Activated CD4-positive, alpha-beta T cell treated with anti-CD3 and anti-CD28 coated beads, Interleukin-2, amount 10 ng/mL, durations not matched to agents 7 days and 5 days (primary cell): ENCODE measurements at regions not wholly inside any gene's neighbourhood (a gene's known extent, or its start where the extent isn't known, plus 50 kb on each side); places are given as distances from the start of the nearest gene placed in this dataset.

ENCODE experiments used
- CTCF ChIA-PET: fragments of 350-600 bp; sonication (Branson Sonifier 250); formaldehyde crosslinking; loops from one replicate; lab custom pipeline; 2021; ENCODE audit warnings: antibody characterized with exemption; lab: Charles Lee
- POLR2A ChIA-PET: fragments of 350-600 bp; sonication (Branson Sonifier 250); formaldehyde crosslinking; loops from one replicate; lab custom pipeline; 2021; ENCODE audit warnings: antibody characterized with exemption; lab: Charles Lee
- DNase-seq: peaks from one replicate; pipeline ENCODE4 v3.0.0-alpha.2; 2020
- H3K27ac Mint-ChIP-seq: one replicate; pipeline ENCODE4 v1.8.0; 2021; ENCODE audit warnings: mild to moderate bottlenecking, moderate library complexity, mixed read lengths
- H3K27me3 Mint-ChIP-seq: one replicate; pipeline ENCODE4 v1.8.0; 2021; ENCODE audit warnings: mixed read lengths
- H3K36me3 Mint-ChIP-seq: one replicate; pipeline ENCODE4 v1.8.0; 2021; ENCODE audit warnings: low read depth, mixed read lengths
- H3K4me1 Mint-ChIP-seq: one replicate; pipeline ENCODE4 v1.8.0; 2021; ENCODE audit warnings: mixed read lengths
- H3K4me3 Mint-ChIP-seq: one replicate; pipeline ENCODE4 v1.8.0; 2021; ENCODE audit warnings: mild to moderate bottlenecking, moderate library complexity, mixed read lengths
- H3K9me3 Mint-ChIP-seq: one replicate; pipeline ENCODE4 v1.8.0; 2021; ENCODE audit warnings: mixed read lengths

DNA sequence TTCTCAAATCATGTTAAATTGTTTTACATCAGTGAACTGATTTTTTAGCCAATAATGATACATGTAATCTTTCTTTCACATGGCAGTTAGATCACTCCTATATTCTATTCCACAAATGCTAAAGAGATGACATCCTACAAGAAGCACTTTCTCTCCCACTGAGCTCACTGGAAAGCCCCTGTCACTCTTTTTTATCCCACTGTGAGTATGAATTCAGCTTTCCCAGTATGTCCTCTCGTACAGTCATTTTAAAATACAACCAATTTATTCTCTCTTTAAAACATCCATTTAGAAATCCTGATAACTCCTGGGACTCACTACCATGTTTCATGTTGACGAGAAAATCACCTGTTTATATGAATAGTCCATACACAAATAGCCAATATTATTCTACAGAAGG lies 599.9 kb downstream of the SEMA5A start:
- ChIA-PET POLR2A (no interaction called here), CTCF (no interaction called here)
- Mint-ChIP-seq H3K27ac (no peak overlapping the region), H3K36me3 (no peaks in the 10 kb centered on the region), H3K9me3 (peaks cover 11% of the 10 kb centered on the region), H3K4me1 (no peaks in the 10 kb centered on the region), H3K27me3 (no peaks in the 10 kb centered on the region), H3K4me3 (no peak overlapping the region)
- DNase-seq, result no peak

DNA sequence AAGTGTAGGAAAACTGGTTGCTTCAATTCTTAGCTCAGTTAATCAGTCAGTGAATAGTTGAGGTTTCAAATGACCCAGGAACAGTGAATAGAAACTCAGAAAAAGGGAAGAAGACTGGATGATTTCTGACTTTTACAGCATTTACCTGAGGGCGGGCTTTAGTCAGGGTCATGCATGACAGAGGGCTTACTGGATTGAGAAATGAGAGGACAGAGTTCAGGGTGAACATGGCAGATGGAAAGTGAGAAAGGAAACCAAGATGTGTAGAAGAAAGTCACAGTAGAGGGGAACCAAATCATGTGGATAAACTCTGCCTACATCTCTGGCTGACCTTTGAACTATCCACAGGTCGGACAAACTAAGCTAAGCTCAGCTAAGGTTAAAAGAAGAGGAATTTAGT lies 596.0 kb downstream of the SEMA5A start:
- H3K27me3 Mint-ChIP-seq, result no peaks in the 10 kb centered on the region
- ChIA-PET POLR2A (no interaction called here), CTCF (no interaction called here)
- no peaks in the 10 kb centered on the region for H3K4me1 Mint-ChIP-seq
- DNase-seq, result no peak
- no peak overlapping the region for H3K27ac Mint-ChIP-seq
- H3K36me3 Mint-ChIP-seq, result no peaks in the 10 kb centered on the region
- H3K9me3 Mint-ChIP-seq, result peaks cover 5% of the 10 kb centered on the region
- H3K4me3 Mint-ChIP-seq, result no peak overlapping the region

- Mint-ChIP-seq H3K4me1 (no peaks in the 10 kb centered on the region), H3K27ac (no peak overlapping the region), H3K36me3 (no peaks in the 10 kb centered on the region), H3K4me3 (no peak overlapping the region), H3K27me3 (no peaks in the 10 kb centered on the region), H3K9me3 (peaks cover 8% of the 10 kb centered on the region)
- DNase-seq, result no peak
- CTCF ChIA-PET, result no interaction called here
- POLR2A ChIA-PET, result no interaction called here
Measured at GRCh38 chr5:8952147-8952546, 593.7 kb downstream of the SEMA5A start.

GRCh38 chr5:8953016-8953415 lies 592.9 kb downstream of the SEMA5A start:
- no peaks in the 10 kb centered on the region for H3K27me3 Mint-ChIP-seq
- no peaks in the 10 kb centered on the region for H3K36me3 Mint-ChIP-seq
- DNase-seq, result no peak
- peaks cover 8% of the 10 kb centered on the region for H3K9me3 Mint-ChIP-seq
- ChIA-PET POLR2A (no interaction called here), CTCF (interaction anchor here (1.0 kb wide), 1 partner anchor 9 kb away, joined by 4 read pairs; no protein-coding TSS in a partner anchor)
- no peak overlapping the region for H3K4me3 Mint-ChIP-seq
- H3K4me1 Mint-ChIP-seq, result no peaks in the 10 kb centered on the region
- no peak overlapping the region for H3K27ac Mint-ChIP-seq

- H3K27ac Mint-ChIP-seq, result no peak overlapping the region
- H3K36me3 Mint-ChIP-seq, result no peaks in the 10 kb centered on the region
- no peak overlapping the region for H3K4me3 Mint-ChIP-seq
- H3K9me3 Mint-ChIP-seq, result peaks cover 8% of the 10 kb centered on the region
- ChIA-PET POLR2A (no interaction called here), CTCF (interaction anchor here (1.0 kb wide), 1 partner anchor 8 kb away, joined by 4 read pairs; no protein-coding TSS in a partner anchor)
- DNase-seq, result no peak
- H3K27me3 Mint-ChIP-seq, result no peaks in the 10 kb centered on the region
- H3K4me1 Mint-ChIP-seq, result no peaks in the 10 kb centered on the region
Measured at GRCh38 chr5:8953911-8954438, 591.9 kb downstream of the SEMA5A start.

- Mint-ChIP-seq H3K4me3 (no peak overlapping the region), H3K27ac (no peak overlapping the region), H3K4me1 (no peaks in the 10 kb centered on the region), H3K27me3 (no peaks in the 10 kb centered on the region), H3K36me3 (no peaks in the 10 kb centered on the region), H3K9me3 (peaks cover 6% of the 10 kb centered on the region)
- POLR2A ChIA-PET, result no interaction called here
- DNase-seq, result no peak
- CTCF ChIA-PET, result no interaction called here
Measured at GRCh38 chr5:8954801-8955200, 591.1 kb downstream of the SEMA5A start.

DNA sequence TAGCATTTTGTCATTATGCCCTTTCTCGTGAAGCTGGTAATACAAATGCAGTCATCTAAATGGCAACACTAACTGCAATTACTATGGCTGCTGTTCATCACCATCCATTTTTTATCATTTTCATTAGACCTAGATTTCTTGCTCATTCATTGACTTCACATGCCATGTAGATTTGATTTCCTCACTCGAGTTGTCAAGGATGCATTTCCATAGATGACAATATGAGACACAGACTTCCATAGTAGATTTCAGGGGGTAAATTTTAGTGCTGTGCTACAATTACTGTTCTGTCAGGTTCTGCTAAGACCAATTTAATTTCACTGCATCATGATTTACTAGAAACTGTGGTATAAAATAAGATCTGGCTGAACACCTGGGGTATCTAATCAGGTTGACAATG lies 589.2 kb downstream of the SEMA5A start:
- Mint-ChIP-seq H3K4me3 (no peak overlapping the region), H3K36me3 (no peaks in the 10 kb centered on the region), H3K27me3 (no peaks in the 10 kb centered on the region), H3K4me1 (no peaks in the 10 kb centered on the region), H3K27ac (no peak overlapping the region), H3K9me3 (peaks cover 3% of the 10 kb centered on the region)
- POLR2A ChIA-PET, result no interaction called here
- DNase-seq, result no peak
- CTCF ChIA-PET, result no interaction called here

GRCh38 chr5:8958602-8959001 lies 587.3 kb downstream of the SEMA5A start:
- no peaks in the 10 kb centered on the region for H3K27me3 Mint-ChIP-seq
- ChIA-PET CTCF (no interaction called here), POLR2A (no interaction called here)
- peaks cover 3% of the 10 kb centered on the region for H3K9me3 Mint-ChIP-seq
- H3K4me1 Mint-ChIP-seq, result no peaks in the 10 kb centered on the region
- H3K36me3 Mint-ChIP-seq, result no peaks in the 10 kb centered on the region
- H3K4me3 Mint-ChIP-seq, result no peak overlapping the region
- H3K27ac Mint-ChIP-seq, result no peak overlapping the region
- DNase-seq, result no peak

DNA sequence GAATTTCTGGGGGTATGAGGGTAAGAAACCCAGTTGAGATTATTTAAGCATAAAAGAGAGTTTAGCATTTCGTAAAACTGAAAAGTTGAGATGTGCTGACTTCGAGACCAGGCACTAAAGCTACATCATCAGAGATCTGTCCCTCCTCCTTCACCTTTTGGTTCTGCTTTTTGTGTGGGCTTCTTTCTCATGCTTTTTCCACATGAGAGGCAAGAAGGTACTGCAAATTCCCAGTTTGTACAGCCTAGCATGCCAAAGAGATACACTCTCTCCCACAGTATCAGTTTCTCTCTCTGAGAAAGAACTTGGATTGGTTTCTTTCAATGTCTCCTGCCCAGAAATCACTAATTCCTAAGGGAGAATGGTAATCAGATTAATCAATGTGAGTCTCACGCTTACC lies 584.7 kb downstream of the SEMA5A start:
- H3K9me3 Mint-ChIP-seq, result peaks cover 4% of the 10 kb centered on the region
- H3K36me3 Mint-ChIP-seq, result no peaks in the 10 kb centered on the region

DNA sequence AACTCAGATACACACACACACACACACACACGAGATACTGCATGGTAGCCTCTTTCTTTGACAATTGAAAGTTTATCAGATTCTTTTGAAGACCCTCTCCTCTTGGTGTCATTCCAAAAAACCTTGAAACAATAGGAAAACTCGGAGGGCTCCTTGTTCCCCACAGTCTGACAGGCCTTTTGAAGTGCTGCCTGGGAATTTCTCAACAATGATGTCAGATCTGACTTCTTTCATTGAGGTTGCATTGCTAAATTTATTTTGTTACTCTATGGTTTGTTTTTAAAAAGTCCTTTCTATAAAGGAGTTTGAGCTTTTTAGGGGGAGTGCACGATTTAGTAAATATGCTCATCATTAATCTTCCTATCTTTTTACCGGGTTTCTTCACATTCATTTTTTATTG lies 583.9 kb downstream of the SEMA5A start:
- Mint-ChIP-seq H3K36me3 (no peaks in the 10 kb centered on the region), H3K4me3 (no peak overlapping the region), H3K27me3 (no peaks in the 10 kb centered on the region), H3K4me1 (no peaks in the 10 kb centered on the region), H3K9me3 (peaks cover 4% of the 10 kb centered on the region), H3K27ac (no peak overlapping the region)
- DNase-seq, result no peak
- ChIA-PET POLR2A (no interaction called here), CTCF (interaction anchor here (1.5 kb wide), 1 partner anchor 9 kb away, joined by 4 read pairs; no protein-coding TSS in a partner anchor)

More for the DNA sequence above, 584.7 kb downstream of the SEMA5A start:
- no peak for DNase-seq
- Mint-ChIP-seq H3K27me3 (no peaks in the 10 kb centered on the region), H3K4me1 (no peaks in the 10 kb centered on the region), H3K4me3 (no peak overlapping the region), H3K27ac (no peak overlapping the region)
- POLR2A ChIA-PET, result no interaction called here
- CTCF ChIA-PET, result interaction anchor here (1.5 kb wide), 1 partner anchor 8 kb away, joined by 4 read pairs; no protein-coding TSS in a partner anchor

DNA sequence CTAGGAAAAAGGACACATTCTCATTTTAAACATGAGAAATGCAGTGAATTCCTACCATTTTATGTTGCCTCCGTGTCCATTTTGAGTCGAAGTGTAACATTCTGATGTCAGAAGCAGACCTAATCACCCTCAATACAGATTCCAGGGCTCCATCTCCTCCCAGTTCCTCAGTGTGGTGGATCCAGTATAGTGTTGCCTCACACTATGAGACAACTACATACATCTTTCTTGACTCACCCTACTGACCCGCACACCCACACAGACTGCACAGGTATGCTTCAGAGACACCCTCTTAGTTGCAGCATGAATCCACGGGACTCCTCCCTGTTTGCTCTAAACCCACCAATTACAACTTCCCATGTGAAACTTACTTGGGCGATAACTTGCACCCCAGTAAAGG lies 564.9 kb downstream of the SEMA5A start:
- ChIA-PET CTCF (no interaction called here), POLR2A (no interaction called here)
- Mint-ChIP-seq H3K4me1 (no peaks in the 10 kb centered on the region), H3K9me3 (peaks cover 2% of the 10 kb centered on the region), H3K4me3 (no peak overlapping the region), H3K27me3 (no peaks in the 10 kb centered on the region), H3K27ac (no peak overlapping the region), H3K36me3 (no peaks in the 10 kb centered on the region)
- no peak for DNase-seq

DNA sequence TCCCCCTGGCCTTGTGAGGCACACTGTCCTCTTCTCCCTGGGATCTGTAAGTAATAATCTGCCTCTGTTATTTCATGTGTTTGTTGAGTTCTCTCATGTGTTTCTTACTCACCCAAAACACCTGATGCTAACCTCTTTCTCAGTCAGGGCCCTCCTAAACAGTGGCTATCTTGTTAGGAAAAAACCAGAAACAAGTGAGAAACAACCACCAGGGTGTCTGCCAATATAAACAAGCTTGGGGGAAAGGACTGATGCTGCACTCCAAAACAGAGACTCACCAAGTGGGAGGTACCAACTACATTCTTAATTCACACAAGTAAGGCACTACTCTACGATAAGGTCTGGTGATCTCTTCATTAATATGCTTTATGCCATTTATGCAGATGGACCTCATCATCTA lies 564.4 kb downstream of the SEMA5A start:
- peaks cover 2% of the 10 kb centered on the region for H3K9me3 Mint-ChIP-seq

DNA sequence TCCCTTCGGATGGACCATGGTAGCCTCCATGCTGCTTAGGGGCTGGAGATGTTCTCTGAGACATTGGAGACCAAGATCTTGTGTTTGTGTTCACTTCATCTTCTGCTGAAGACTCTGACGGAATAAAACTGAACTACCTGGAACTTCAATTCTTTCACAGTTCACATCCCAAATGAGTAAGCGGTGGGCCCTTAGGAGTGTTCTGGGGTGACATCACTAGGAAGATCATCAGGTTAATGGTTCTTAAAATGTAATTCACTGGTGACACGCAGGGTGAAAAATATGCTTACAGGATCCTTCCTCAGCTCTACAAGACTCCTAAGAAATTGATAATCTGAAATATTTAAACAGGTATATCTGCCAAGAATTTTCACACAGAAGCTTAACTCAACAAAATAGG lies 561.5 kb downstream of the SEMA5A start:
- CTCF ChIA-PET, result no interaction called here
- H3K36me3 Mint-ChIP-seq, result no peaks in the 10 kb centered on the region
- POLR2A ChIA-PET, result no interaction called here

More for the DNA sequence above, 564.4 kb downstream of the SEMA5A start:
- DNase-seq, result no peak
- no peaks in the 10 kb centered on the region for H3K36me3 Mint-ChIP-seq
- H3K4me3 Mint-ChIP-seq, result no peak overlapping the region
- H3K27me3 Mint-ChIP-seq, result no peaks in the 10 kb centered on the region
- H3K4me1 Mint-ChIP-seq, result no peaks in the 10 kb centered on the region
- POLR2A ChIA-PET, result no interaction called here
- CTCF ChIA-PET, result no interaction called here
- H3K27ac Mint-ChIP-seq, result no peak overlapping the region

More for the DNA sequence above, 561.5 kb downstream of the SEMA5A start:
- Mint-ChIP-seq H3K27me3 (no peaks in the 10 kb centered on the region), H3K9me3 (peaks cover 6% of the 10 kb centered on the region), H3K4me3 (no peak overlapping the region), H3K4me1 (no peaks in the 10 kb centered on the region), H3K27ac (no peak overlapping the region)
- DNase-seq, result no peak
